ENCODE measurements at regions not wholly inside any gene's neighbourhood (a gene's known extent, or its start where the extent isn't known, plus 50 kb on each side); places are given as distances from the start of the nearest gene placed in this dataset.

GRCh38 chr21:22343303-22343702, 1345.1 kb downstream of the NCAM2 start:
- TF ChIP-seq CTCF (IDR thresholded peaks at IDR 0.05), result no peak
- no peak for TF ChIP-seq EP300 (IDR thresholded peaks at IDR 0.05)
- TF ChIP-seq POLR2AphosphoS5 (IDR thresholded peaks at IDR 0.05), result no peak
- no peak for TF ChIP-seq POLR2A (IDR thresholded peaks at IDR 0.05)
- Histone ChIP-seq H3K36me3 (no peaks in the 10 kb centered on the region), H3K9me3 (peaks cover 0 to 10% (median 0%) of the 10 kb centered on the region in 4 donors), H3K4me1 (no peaks in the 10 kb centered on the region), H3K27ac (no peak overlapping the region), H3K4me3 (no peak overlapping the region), H3K27me3 (no peaks in the 10 kb centered on the region)
- WGBS, 2 donors, result 56 to 69% methylated on average over 2 of the region's 2 CpGs
- DNase-seq (no peak), ATAC-seq (ENCODE audit: low FRiP score in 2 of 2) (no peak)

GRCh38 chr21:22343721-22344120, 1345.5 kb downstream of the NCAM2 start:
- H3K27me3 ChIP-seq, result no peaks in the 10 kb centered on the region
- H3K36me3 ChIP-seq, result no peaks in the 10 kb centered on the region
- no peak for TF ChIP-seq POLR2A (IDR thresholded peaks at IDR 0.05)
- no peak for TF ChIP-seq POLR2AphosphoS5 (IDR thresholded peaks at IDR 0.05)
- peaks cover 0 to 10% (median 0%) of the 10 kb centered on the region in 4 donors for H3K9me3 ChIP-seq
- H3K4me1 ChIP-seq, result no peaks in the 10 kb centered on the region
- no peak overlapping the region for H3K4me3 ChIP-seq
- DNase-seq, result no peak
- ATAC-seq (ENCODE audit: low FRiP score in 2 of 2), result no peak
- no peak overlapping the region for H3K27ac ChIP-seq

GRCh38 chr21:22345624-22346023, 1347.4 kb downstream of the NCAM2 start:
- no peak overlapping the region for H3K27ac ChIP-seq
- H3K9me3 ChIP-seq, result peaks cover 0 to 2% (median 0%) of the 10 kb centered on the region in 4 donors
- H3K4me3 ChIP-seq, result no peak overlapping the region
- DNase-seq (no peak), ATAC-seq (ENCODE audit: low FRiP score in 2 of 2) (no peak)
- H3K27me3 ChIP-seq, result no peaks in the 10 kb centered on the region
- no peak for TF ChIP-seq CTCF (IDR thresholded peaks at IDR 0.05)
- no peak for TF ChIP-seq EP300 (IDR thresholded peaks at IDR 0.05)
- TF ChIP-seq POLR2AphosphoS5 (IDR thresholded peaks at IDR 0.05), result no peak
- TF ChIP-seq POLR2A (IDR thresholded peaks at IDR 0.05), result no peak
- no peaks in the 10 kb centered on the region for H3K36me3 ChIP-seq
- no peaks in the 10 kb centered on the region for H3K4me1 ChIP-seq

- H3K4me1 ChIP-seq, result no peaks in the 10 kb centered on the region
- no peaks in the 10 kb centered on the region for H3K9me3 ChIP-seq
- DNase-seq (no peak), ATAC-seq (ENCODE audit: low FRiP score in 2 of 2) (no peak)
- H3K4me3 ChIP-seq, result no peak overlapping the region
- TF ChIP-seq POLR2A (IDR thresholded peaks at IDR 0.05) (no peak), CTCF (IDR thresholded peaks at IDR 0.05) (no peak), POLR2AphosphoS5 (IDR thresholded peaks at IDR 0.05) (no peak), EP300 (IDR thresholded peaks at IDR 0.05) (no peak)
- H3K36me3 ChIP-seq, result no peaks in the 10 kb centered on the region
- WGBS, 2 donors, result 43 to 68% methylated on average over 1 of the region's 1 CpG
- H3K27ac ChIP-seq, result no peak overlapping the region
- H3K27me3 ChIP-seq, result no peaks in the 10 kb centered on the region
These were observed 1348.4 kb downstream of the NCAM2 start for GRCh38 chr21:22346576-22346975.

- no peaks in the 10 kb centered on the region for H3K27me3 ChIP-seq
- H3K9me3 ChIP-seq, result no peaks in the 10 kb centered on the region
- H3K36me3 ChIP-seq, result no peaks in the 10 kb centered on the region
- DNase-seq (no peak), ATAC-seq (ENCODE audit: low FRiP score in 2 of 2) (no peak)
- no peak overlapping the region for H3K27ac ChIP-seq
- TF ChIP-seq POLR2AphosphoS5 (IDR thresholded peaks at IDR 0.05) (no peak), CTCF (IDR thresholded peaks at IDR 0.05) (no peak), EP300 (IDR thresholded peaks at IDR 0.05) (no peak), POLR2A (IDR thresholded peaks at IDR 0.05) (no peak)
- no peaks in the 10 kb centered on the region for H3K4me1 ChIP-seq
- no peak overlapping the region for H3K4me3 ChIP-seq
- WGBS, 2 donors, result 53 to 56% methylated on average over 2 of the region's 2 CpGs
These were observed 1352.9 kb downstream of the NCAM2 start for GRCh38 chr21:22351076-22351475.

All from upper lobe of left lung (tissue), 6 donors.